HS-5 (cell line): ENCODE measurements at regions not wholly inside any gene's neighbourhood (a gene's known extent, or its start where the extent isn't known, plus 50 kb on each side); places are given as distances from the start of the nearest gene placed in this dataset.
"Not testable (repeated sequence)": the region's sequence is repeated elsewhere in the genome, so short reads cannot be mapped to it uniquely, and the experiment has no call there.

ENCODE experiments used
- DNase-seq: peaks from one replicate; pipeline ENCODE4 v3.0.0-alpha.2; 2012; ENCODE audit warnings: low read depth

- DNase-seq: not testable (repeated sequence)
Measured at GRCh38 chr12:54713876-54714275, 65.7 kb upstream of the DCD start.

GRCh38 chr12:54711669-54712068, 63.5 kb upstream of the DCD start:
- DNase-seq: no peak

DNA sequence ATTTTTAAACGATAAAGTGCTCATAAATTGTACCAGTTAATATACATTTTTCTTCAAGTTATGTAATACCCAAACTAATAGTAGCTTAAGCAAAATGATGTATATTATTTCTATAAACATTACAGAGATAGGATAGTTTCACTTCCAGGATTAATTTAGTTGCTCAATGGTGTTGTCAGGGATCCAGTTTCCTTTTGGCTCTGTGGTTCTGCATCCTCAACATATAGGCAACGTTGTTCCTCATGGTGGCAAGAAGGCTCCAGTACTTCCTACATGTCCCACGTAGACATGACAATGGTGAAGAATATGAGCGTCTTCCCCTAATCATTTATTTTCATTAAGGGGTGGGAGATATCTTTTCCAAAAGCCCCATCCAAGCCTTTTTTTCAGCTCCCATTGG, 60.7 kb upstream of the DCD start:
- DNase-seq: no peak

DNA sequence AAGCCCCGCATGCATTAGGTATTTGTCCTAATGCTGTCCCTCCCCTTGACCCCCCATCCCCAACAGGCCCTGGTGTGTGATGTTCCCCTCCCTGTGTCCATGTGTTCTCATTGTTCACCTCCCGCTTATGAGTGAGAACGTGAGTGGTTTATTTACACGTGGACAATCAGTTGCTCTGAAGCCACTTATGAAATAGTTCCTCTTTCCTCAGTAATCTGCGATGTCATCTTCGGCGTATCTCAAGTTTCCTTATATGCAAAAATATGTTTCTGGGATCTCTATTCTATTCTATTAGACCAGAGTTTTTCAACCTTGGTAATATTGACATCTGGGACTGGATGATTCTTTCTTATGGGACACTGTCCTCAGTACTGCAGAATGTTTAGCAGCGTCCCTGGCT, 56.0 kb upstream of the DCD start:
- no peak for DNase-seq

DNA sequence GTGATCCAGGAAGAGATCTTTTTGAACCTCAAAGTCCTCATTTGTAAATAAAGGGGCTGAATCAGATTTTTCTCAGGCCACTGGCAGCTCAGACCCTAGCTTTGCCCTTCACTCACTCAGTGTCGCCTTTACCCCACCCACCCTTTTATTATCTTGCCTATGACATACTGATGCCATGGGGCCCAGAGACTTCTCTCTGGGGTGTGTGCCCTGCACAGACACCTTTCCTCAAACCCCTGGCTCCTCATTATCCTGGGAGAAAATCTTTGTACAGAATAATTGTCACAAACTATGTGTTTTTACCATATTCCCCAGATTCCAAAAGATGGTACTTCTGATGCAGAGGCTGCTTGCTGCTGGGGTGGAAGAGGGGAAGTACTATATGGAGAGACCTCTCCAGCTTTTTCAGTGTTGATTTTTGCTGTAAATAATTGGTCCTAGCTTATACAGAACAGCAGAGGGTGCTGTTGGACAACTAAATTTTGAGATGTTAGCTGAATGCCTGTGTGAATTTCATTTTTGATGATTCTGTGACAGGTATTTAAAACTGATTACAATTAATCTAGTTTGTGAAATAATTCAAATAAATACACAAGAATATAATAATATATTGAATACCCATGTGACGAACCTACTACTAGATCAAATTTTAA, 53.9 kb upstream of the DCD start:
- peak; percentile 15 for DNase-seq

DNA sequence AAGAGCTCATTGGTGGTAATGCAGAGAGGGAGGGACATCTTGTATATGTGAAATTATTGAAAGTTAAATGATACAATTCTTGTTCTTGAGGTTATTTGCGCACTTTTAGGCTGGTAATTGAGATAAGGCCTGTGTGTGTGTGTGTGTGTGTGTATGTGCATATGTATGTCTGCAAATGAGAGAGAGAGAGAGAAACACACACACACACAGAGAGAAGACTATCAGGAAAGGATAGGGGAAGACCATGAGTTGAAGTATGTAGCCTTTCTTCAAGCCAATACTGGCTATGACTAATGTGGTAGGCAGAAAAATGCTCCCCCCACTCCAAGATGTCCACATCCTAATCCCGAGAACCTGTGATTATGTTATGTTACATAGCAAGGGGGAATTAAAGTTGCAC, 52.7 kb upstream of the DCD start:
- no peak for DNase-seq

GRCh38 chr12:54700301-54700700, 52.1 kb upstream of the DCD start:
- DNase-seq: no peak
